ENCODE measurements at regions not wholly inside any gene's neighbourhood (a gene's known extent, or its start where the extent isn't known, plus 50 kb on each side); places are given as distances from the start of the nearest gene placed in this dataset.

- TF ChIP-seq SMC3 (IDR thresholded peaks at IDR 0.05; ENCODE audit: borderline replicate concordance, low read length): peak; percentile 76; the same call in 1 of the 2 replicates
- peak; percentile 27 to 52 (median 47); a peak in 5 of 6 replicates for TF ChIP-seq CTCF (IDR thresholded peaks at IDR 0.05 in 2 of 3, conservative IDR thresholded peaks at IDR 0.05 in 1 of 3; ENCODE audit: control insufficient read depth in 2 of 3, extremely low read depth in 1 of 3, insufficient read depth in 1 of 3, low read depth in 3 of 3, low read length in 3 of 3)
- 0 out of 2 replicates have a peak, but pooled peaks have one; percentile 10 for TF ChIP-seq TCF12 (IDR thresholded peaks at IDR 0.05; ENCODE audit: low read depth, low read length)
Measured at GRCh38 chr3:102224171-102224570, 210.6 kb upstream of the ZPLD1 start (continued).

GRCh38 chr3:102225005-102225404 lies 209.8 kb upstream of the ZPLD1 start:
- Histone ChIP-seq H3K4me1 (ENCODE audit: control insufficient read depth, insufficient read depth, low read length) (peaks cover 4% of the 10 kb centered on the region; the same call in 1 of the 2 replicates), H3K79me2 (ENCODE audit: control insufficient read depth, insufficient read depth, low read length) (no peaks in the 10 kb centered on the region), H3K4me3 (no peak overlapping the region), H3K4me2 (ENCODE audit: control insufficient read depth, insufficient read depth) (no peak overlapping the region), H3K27ac (ENCODE audit: control insufficient read depth, insufficient read depth) (no peak overlapping the region), H4K20me1 (ENCODE audit: control insufficient read depth, insufficient read depth) (no peaks in the 10 kb centered on the region), H2AFZ (ENCODE audit: control insufficient read depth, low read depth, low read length) (no peak overlapping the region), H3K27me3 (replicated peaks in 1 of 2; ENCODE audit: control insufficient read depth in 2 of 2, insufficient read depth in 2 of 2, low read length in 1 of 2) (no peaks in the 10 kb centered on the region), H3K9ac (ENCODE audit: control insufficient read depth, insufficient read depth, low read length) (no peak overlapping the region), H3K9me3 (replicated peaks; ENCODE audit: control insufficient read depth, insufficient read depth, low read length) (no peaks in the 10 kb centered on the region; the same call in 2 of the 3 replicates), H3K36me3 (ENCODE audit: control insufficient read depth in 2 of 2, insufficient read depth in 2 of 2, low read length in 1 of 2) (no peaks in the 10 kb centered on the region)
- WGBS (ENCODE audit: insufficient coverage, insufficient replicate concordance, low lambda C conversion rate, missing lambda C conversion rate): 73% methylated on average over 8 of the region's 8 CpGs
- RAD21 ChIA-PET (ENCODE audit: unreplicated experiment): interaction anchor here (0.5 to 13.0 kb wide), 70 partner anchors 10 to 552 kb away, joined by 3 to 659 read pairs (median 4); partner anchors contain the start of gene NFKBIZ
- no peak for DNase-seq (ENCODE audit: low read depth, low spot score)
- FAIRE-seq: no peak
- in situ Hi-C loops (cut with MboI) (loop anchor here (5.0 kb wide), 3 partner anchors 312 to 538 kb away; partner anchors contain the start of gene RPL24), intact Hi-C loops (cut with micrococcal nuclease; ENCODE audit: unreplicated experiment) (loop anchor here (1.0 to 2.0 kb wide), 7 partner anchors 166 to 530 kb away; no protein-coding TSS in a partner anchor)
- POLR2A ChIA-PET: interaction anchor here (0.9 to 2.0 kb wide), 7 partner anchors 11 to 419 kb away, joined by 3 to 15 read pairs (median 4); no protein-coding TSS in a partner anchor
- CTCF ChIA-PET: interaction anchor here (0.6 to 15.2 kb wide), 99 partner anchors 9 to 651 kb away, joined by 3 to 1057 read pairs (median 4); partner anchors contain the start of genes CEP97, NFKBIZ and PCNP
- BruUV-seq (replicated peaks): no TSS peak
- ATAC-seq: no peak
- SMC1A ChIA-PET (ENCODE audit: uncharacterized antibody, unreplicated experiment): interaction anchor here (0.7 to 10.9 kb wide), 91 partner anchors 10 to 539 kb away, joined by 3 to 949 read pairs (median 5); partner anchors contain the start of genes CEP97, NFKBIZ, NXPE3 and RPL24
- no peak for TF ChIP-seq SIX5 (IDR thresholded peaks at IDR 0.05; ENCODE audit: low read depth, low read length, severe bottlenecking)
- TF ChIP-seq E2F4 (IDR thresholded peaks at IDR 0.05; ENCODE audit: low read depth, low read length): no peak
- TF ChIP-seq CBX3 (IDR thresholded peaks at IDR 0.05; ENCODE audit: borderline replicate concordance, low read depth): no peak
- TF ChIP-seq JUND (IDR thresholded peaks at IDR 0.05; ENCODE audit: low read depth, low read length): no peak
- TF ChIP-seq ATF2 (IDR thresholded peaks at IDR 0.05; ENCODE audit: low read length): no peak
- no peak for TF ChIP-seq ZZZ3 (IDR thresholded peaks at IDR 0.05; ENCODE audit: control insufficient read depth, insufficient read length, low read depth)
- no peak for TF ChIP-seq PML (IDR thresholded peaks at IDR 0.05; ENCODE audit: low read length)
- TF ChIP-seq EZH2 (IDR thresholded peaks at IDR 0.05; ENCODE audit: borderline replicate concordance, control insufficient read depth, low read depth, low read length): no peak
- no peak for TF ChIP-seq ZBED1 (IDR thresholded peaks at IDR 0.05; ENCODE audit: borderline replicate concordance)
- no peak for TF ChIP-seq SREBF2 (IDR thresholded peaks at IDR 0.05; ENCODE audit: low read length)
- no peak for TF ChIP-seq CEBPB (IDR thresholded peaks at IDR 0.05; ENCODE audit: borderline replicate concordance in 1 of 2, low read depth in 2 of 2, low read length in 2 of 2)
- TF ChIP-seq TAF1 (IDR thresholded peaks at IDR 0.05; ENCODE audit: borderline replicate concordance, low read depth, low read length): no peak
- no peak for TF ChIP-seq BRCA1 (IDR thresholded peaks at IDR 0.05; ENCODE audit: low read depth, low read length)
- TF ChIP-seq NR2F1 (conservative IDR thresholded peaks at IDR 0.05): no peak
- no peak for TF ChIP-seq KLF5 (IDR thresholded peaks at IDR 0.05; ENCODE audit: partially characterized antibody)
- no peak for TF ChIP-seq STAT1 (conservative IDR thresholded peaks at IDR 0.05)
- TF ChIP-seq EGR1 (IDR thresholded peaks at IDR 0.05; ENCODE audit: borderline replicate concordance in 1 of 2, low read depth in 2 of 2, low read length in 2 of 2): no peak
